GM23338 (cell line): ENCODE measurements at regions not wholly inside any gene's neighbourhood (a gene's known extent, or its start where the extent isn't known, plus 50 kb on each side); places are given as distances from the start of the nearest gene placed in this dataset.

ENCODE experiments used
- ATAC-seq: fragments of 200-7000 bp; cut with Tn5 transposase; 3 replicates; pipeline ENCODE4 v1.9.1; 2020
- DNase-seq: peaks from one replicate; pipeline ENCODE4 v3.0.0-alpha.2; 2015; ENCODE audit warnings: low spot score
- H2AFZ ChIP-seq: fragments of 200-600 bp; sonication (generic); 2 replicates; pipeline ENCODE4 v1.8.0; 2016; ENCODE audit warnings: antibody characterized with exemption, mild to moderate bottlenecking, moderate library complexity
- H3F3A ChIP-seq: fragments of 200-600 bp; sonication (generic); replicated peaks from 2 replicates; pipeline ENCODE4 v1.8.0; 2017; ENCODE audit warnings: antibody characterized with exemption, mixed run types, low read depth
- H3K27ac ChIP-seq: fragments of 200-600 bp; sonication (generic); 2 replicates; pipeline ENCODE4 v1.6.1; 2016; ENCODE audit warnings: low read depth
- H3K27me3 ChIP-seq: fragments of 200-600 bp; sonication (generic); 2 replicates; pipeline ENCODE4 v1.8.0; 2016; ENCODE audit warnings: mild to moderate bottlenecking, mixed run types, moderate library complexity; ENCODE audit not compliant: insufficient read depth
- H3K36me3 ChIP-seq: fragments of 200-600 bp; sonication (generic); 2 replicates; pipeline ENCODE4 v1.8.0; 2016; ENCODE audit warnings: mild to moderate bottlenecking; ENCODE audit not compliant: insufficient read depth
- H3K4me1 ChIP-seq: fragments of 200-600 bp; sonication (generic); 2 replicates; pipeline ENCODE4 v1.8.0; 2016; ENCODE audit warnings: mild to moderate bottlenecking, moderate library complexity; ENCODE audit not compliant: insufficient read depth
- H3K4me2 ChIP-seq: fragments of 200-600 bp; sonication (generic); 2 replicates; pipeline ENCODE4 v1.7.1; 2017; ENCODE audit warnings: mixed run types
- H3K4me3 ChIP-seq: fragments of 200-600 bp; sonication (generic); 2 replicates; pipeline ENCODE4 v1.6.1; 2016; ENCODE audit warnings: mixed run types
- H3K79me2 ChIP-seq: fragments of 200-600 bp; sonication (generic); replicated peaks from 2 replicates; pipeline ENCODE4 v1.8.0; 2017; ENCODE audit warnings: mild to moderate bottlenecking; ENCODE audit not compliant: insufficient read depth
- H3K9me2 ChIP-seq: fragments of 200-600 bp; sonication (generic); 2 replicates; pipeline ENCODE4 v1.8.0; 2017; ENCODE audit not compliant: insufficient read depth
- H4K20me1 ChIP-seq: fragments of 200-600 bp; sonication (generic); replicated peaks from 2 replicates; pipeline ENCODE4 v1.8.0; 2017; ENCODE audit warnings: mild to moderate bottlenecking; ENCODE audit not compliant: insufficient read depth
- H3K27ac Mint-ChIP-seq: 2 replicates; pipeline ENCODE4 v1.8.0; 2020; ENCODE audit warnings: inconsistent platforms, mild to moderate bottlenecking, moderate library complexity, mixed read lengths
- H3K27me3 Mint-ChIP-seq: 3 replicates; pipeline ENCODE4 v1.8.0; 2022; ENCODE audit warnings: low read depth, mild to moderate bottlenecking, moderate library complexity, mixed read lengths, inconsistent platforms; ENCODE audit not compliant: insufficient read depth, poor library complexity
- H3K36me3 Mint-ChIP-seq: 3 replicates; pipeline ENCODE4 v1.8.0; 2021; ENCODE audit warnings: low read depth, mild to moderate bottlenecking, inconsistent platforms, moderate library complexity, mixed read lengths
- H3K4me1 Mint-ChIP-seq: 3 replicates; pipeline ENCODE4 v1.8.0; 2020; ENCODE audit warnings: mild to moderate bottlenecking, inconsistent platforms, mixed read lengths
- H3K4me3 Mint-ChIP-seq: 3 replicates; pipeline ENCODE4 v1.8.0; 2021; ENCODE audit warnings: moderate library complexity, mild to moderate bottlenecking, inconsistent platforms, mixed read lengths
- H3K9me3 Mint-ChIP-seq: 3 replicates; pipeline ENCODE4 v1.8.0; 2020; ENCODE audit warnings: moderate library complexity, mild to moderate bottlenecking, inconsistent platforms, mixed read lengths
- CREB1 ChIP-seq: fragments of 250-450 bp; sonication (Bioruptor Pico); IDR thresholded peaks from 2 replicates; pipeline ENCODE4 v1.5.0; 2020; ENCODE audit warnings: low read depth, mild to moderate bottlenecking, moderate library complexity
- EZH2 ChIP-seq: fragments of 200-600 bp; sonication (generic); IDR thresholded peaks from one replicate; pipeline ENCODE4 v1.8.0; 2017; ENCODE audit warnings: antibody characterized with exemption, mild to moderate bottlenecking, low read depth; ENCODE audit not compliant: unreplicated experiment
- EZH2phosphoT487 ChIP-seq: fragments of 200-600 bp; sonication (generic); IDR thresholded peaks from one replicate; pipeline ENCODE4 v1.8.1; 2018; ENCODE audit warnings: antibody characterized with exemption; ENCODE audit not compliant: unreplicated experiment
- JUNB ChIP-seq: IDR thresholded peaks from one replicate; pipeline ENCODE4 v1.6.1; 2016; ENCODE audit warnings: antibody characterized with exemption; ENCODE audit not compliant: unreplicated experiment
- NANOG ChIP-seq: IDR thresholded peaks from 2 replicates; pipeline ENCODE4 v1.6.1; 2016; ENCODE audit warnings: antibody characterized with exemption, borderline replicate concordance
- POLR2AphosphoS5 ChIP-seq: IDR thresholded peaks from 2 replicates; pipeline ENCODE4 v1.6.1; 2016; ENCODE audit warnings: antibody characterized with exemption, low read depth
- STAT1 ChIP-seq: IDR thresholded peaks from one replicate; pipeline ENCODE4 v1.6.1; 2016; ENCODE audit warnings: antibody characterized with exemption; ENCODE audit not compliant: unreplicated experiment
- ZNF114 ChIP-seq: fragments of 250-450 bp; sonication (Bioruptor Pico); IDR thresholded peaks from 2 replicates; pipeline ENCODE4 v1.5.0; 2020; ENCODE audit warnings: mild to moderate bottlenecking, moderate library complexity
- ZNF331 ChIP-seq: fragments of 250-450 bp; sonication (Bioruptor Pico); IDR thresholded peaks from 2 replicates; pipeline ENCODE4 v1.5.0; 2020; ENCODE audit warnings: low read depth, mild to moderate bottlenecking, moderate library complexity
- TF ChIP-seq, protein P1 (sequence below), 2 experiments: fragments of 200-600 bp in 1 of 2; sonication (generic) in 1 of 2; conservative IDR thresholded peaks; 2 replicates each; pipeline versions ENCODE4 v1.5.1 to v1.6.1; 2016 to 2017; ENCODE audit warnings: antibody characterized with exemption in 2 of 2, low read depth in 2 of 2, mild to moderate bottlenecking in 2 of 2, moderate library complexity in 1 of 2
- TF ChIP-seq, protein P2 (sequence below): IDR thresholded peaks from one replicate; pipeline ENCODE4 v1.6.1; 2018; ENCODE audit warnings: antibody characterized with exemption; ENCODE audit not compliant: unreplicated experiment
- TF ChIP-seq, protein P3 (sequence below): fragments of 250-450 bp; sonication (Bioruptor Pico); IDR thresholded peaks from 2 replicates; pipeline ENCODE4 v1.5.0; 2020; ENCODE audit warnings: mild to moderate bottlenecking, moderate library complexity
- TF ChIP-seq, protein P4 (sequence below): IDR thresholded peaks from 2 replicates; pipeline ENCODE4 v1.6.1; 2016; ENCODE audit warnings: antibody characterized with exemption

DNA sequence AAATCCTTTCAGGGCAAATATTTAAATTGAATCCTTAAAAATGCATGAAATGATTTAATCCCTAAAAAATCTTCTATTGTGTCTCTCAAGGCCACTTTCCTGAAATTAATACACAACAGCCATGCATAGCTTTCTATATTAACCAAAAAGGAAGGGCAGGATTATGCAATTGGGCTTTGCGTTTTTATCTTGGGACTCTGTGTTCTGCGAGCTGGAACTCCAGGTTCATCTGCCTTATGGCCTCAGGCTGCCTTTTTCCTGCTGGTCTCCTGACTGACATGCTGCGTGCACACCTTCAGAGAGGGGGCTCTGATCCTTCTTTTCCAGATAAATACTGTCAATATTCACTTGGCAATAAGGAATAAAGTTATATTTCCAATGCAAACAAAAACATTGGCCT lies 141.7 kb upstream of the GRIA4 start:
- TF ChIP-seq ZNF114 (CRISPR knock-in tag) (no peak), STAT1 (no peak), NANOG (no peak), POLR2AphosphoS5 (no peak), ZNF331 (CRISPR knock-in tag) (no peak), CREB1 (CRISPR knock-in tag) (no peak), EZH2 (no peak), EZH2phosphoT487 (no peak), JUNB (no peak)
- TF ChIP-seq, protein P1, sequence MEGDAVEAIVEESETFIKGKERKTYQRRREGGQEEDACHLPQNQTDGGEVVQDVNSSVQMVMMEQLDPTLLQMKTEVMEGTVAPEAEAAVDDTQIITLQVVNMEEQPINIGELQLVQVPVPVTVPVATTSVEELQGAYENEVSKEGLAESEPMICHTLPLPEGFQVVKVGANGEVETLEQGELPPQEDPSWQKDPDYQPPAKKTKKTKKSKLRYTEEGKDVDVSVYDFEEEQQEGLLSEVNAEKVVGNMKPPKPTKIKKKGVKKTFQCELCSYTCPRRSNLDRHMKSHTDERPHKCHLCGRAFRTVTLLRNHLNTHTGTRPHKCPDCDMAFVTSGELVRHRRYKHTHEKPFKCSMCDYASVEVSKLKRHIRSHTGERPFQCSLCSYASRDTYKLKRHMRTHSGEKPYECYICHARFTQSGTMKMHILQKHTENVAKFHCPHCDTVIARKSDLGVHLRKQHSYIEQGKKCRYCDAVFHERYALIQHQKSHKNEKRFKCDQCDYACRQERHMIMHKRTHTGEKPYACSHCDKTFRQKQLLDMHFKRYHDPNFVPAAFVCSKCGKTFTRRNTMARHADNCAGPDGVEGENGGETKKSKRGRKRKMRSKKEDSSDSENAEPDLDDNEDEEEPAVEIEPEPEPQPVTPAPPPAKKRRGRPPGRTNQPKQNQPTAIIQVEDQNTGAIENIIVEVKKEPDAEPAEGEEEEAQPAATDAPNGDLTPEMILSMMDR (conservative IDR thresholded peaks at IDR 0.05; ENCODE audit: low read depth in 2 of 2): no peak
- TF ChIP-seq, protein P2, sequence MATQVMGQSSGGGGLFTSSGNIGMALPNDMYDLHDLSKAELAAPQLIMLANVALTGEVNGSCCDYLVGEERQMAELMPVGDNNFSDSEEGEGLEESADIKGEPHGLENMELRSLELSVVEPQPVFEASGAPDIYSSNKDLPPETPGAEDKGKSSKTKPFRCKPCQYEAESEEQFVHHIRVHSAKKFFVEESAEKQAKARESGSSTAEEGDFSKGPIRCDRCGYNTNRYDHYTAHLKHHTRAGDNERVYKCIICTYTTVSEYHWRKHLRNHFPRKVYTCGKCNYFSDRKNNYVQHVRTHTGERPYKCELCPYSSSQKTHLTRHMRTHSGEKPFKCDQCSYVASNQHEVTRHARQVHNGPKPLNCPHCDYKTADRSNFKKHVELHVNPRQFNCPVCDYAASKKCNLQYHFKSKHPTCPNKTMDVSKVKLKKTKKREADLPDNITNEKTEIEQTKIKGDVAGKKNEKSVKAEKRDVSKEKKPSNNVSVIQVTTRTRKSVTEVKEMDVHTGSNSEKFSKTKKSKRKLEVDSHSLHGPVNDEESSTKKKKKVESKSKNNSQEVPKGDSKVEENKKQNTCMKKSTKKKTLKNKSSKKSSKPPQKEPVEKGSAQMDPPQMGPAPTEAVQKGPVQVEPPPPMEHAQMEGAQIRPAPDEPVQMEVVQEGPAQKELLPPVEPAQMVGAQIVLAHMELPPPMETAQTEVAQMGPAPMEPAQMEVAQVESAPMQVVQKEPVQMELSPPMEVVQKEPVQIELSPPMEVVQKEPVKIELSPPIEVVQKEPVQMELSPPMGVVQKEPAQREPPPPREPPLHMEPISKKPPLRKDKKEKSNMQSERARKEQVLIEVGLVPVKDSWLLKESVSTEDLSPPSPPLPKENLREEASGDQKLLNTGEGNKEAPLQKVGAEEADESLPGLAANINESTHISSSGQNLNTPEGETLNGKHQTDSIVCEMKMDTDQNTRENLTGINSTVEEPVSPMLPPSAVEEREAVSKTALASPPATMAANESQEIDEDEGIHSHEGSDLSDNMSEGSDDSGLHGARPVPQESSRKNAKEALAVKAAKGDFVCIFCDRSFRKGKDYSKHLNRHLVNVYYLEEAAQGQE: no peak
- TF ChIP-seq, protein P3, sequence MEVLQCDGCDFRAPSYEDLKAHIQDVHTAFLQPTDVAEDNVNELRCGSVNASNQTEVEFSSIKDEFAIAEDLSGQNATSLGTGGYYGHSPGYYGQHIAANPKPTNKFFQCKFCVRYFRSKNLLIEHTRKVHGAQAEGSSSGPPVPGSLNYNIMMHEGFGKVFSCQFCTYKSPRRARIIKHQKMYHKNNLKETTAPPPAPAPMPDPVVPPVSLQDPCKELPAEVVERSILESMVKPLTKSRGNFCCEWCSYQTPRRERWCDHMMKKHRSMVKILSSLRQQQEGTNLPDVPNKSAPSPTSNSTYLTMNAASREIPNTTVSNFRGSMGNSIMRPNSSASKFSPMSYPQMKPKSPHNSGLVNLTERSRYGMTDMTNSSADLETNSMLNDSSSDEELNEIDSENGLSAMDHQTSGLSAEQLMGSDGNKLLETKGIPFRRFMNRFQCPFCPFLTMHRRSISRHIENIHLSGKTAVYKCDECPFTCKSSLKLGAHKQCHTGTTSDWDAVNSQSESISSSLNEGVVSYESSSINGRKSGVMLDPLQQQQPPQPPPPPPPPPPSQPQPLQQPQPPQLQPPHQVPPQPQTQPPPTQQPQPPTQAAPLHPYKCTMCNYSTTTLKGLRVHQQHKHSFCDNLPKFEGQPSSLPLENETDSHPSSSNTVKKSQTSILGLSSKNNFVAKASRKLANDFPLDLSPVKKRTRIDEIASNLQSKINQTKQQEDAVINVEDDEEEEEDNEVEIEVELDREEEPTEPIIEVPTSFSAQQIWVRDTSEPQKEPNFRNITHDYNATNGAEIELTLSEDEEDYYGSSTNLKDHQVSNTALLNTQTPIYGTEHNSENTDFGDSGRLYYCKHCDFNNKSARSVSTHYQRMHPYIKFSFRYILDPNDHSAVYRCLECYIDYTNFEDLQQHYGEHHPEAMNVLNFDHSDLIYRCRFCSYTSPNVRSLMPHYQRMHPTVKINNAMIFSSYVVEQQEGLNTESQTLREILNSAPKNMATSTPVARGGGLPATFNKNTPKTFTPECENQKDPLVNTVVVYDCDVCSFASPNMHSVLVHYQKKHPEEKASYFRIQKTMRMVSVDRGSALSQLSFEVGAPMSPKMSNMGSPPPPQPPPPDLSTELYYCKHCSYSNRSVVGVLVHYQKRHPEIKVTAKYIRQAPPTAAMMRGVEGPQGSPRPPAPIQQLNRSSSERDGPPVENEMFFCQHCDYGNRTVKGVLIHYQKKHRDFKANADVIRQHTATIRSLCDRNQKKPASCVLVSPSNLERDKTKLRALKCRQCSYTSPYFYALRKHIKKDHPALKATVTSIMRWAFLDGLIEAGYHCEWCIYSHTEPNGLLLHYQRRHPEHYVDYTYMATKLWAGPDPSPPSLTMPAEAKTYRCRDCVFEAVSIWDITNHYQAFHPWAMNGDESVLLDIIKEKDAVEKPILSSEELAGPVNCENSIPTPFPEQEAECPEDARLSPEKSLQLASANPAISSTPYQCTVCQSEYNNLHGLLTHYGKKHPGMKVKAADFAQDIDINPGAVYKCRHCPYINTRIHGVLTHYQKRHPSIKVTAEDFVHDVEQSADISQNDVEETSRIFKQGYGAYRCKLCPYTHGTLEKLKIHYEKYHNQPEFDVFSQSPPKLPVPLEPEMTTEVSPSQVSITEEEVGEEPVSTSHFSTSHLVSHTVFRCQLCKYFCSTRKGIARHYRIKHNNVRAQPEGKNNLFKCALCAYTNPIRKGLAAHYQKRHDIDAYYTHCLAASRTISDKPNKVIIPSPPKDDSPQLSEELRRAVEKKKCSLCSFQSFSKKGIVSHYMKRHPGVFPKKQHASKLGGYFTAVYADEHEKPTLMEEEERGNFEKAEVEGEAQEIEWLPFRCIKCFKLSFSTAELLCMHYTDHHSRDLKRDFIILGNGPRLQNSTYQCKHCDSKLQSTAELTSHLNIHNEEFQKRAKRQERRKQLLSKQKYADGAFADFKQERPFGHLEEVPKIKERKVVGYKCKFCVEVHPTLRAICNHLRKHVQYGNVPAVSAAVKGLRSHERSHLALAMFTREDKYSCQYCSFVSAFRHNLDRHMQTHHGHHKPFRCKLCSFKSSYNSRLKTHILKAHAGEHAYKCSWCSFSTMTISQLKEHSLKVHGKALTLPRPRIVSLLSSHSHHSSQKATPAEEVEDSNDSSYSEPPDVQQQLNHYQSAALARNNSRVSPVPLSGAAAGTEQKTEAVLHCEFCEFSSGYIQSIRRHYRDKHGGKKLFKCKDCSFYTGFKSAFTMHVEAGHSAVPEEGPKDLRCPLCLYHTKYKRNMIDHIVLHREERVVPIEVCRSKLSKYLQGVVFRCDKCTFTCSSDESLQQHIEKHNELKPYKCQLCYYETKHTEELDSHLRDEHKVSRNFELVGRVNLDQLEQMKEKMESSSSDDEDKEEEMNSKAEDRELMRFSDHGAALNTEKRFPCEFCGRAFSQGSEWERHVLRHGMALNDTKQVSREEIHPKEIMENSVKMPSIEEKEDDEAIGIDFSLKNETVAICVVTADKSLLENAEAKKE (CRISPR knock-in tag): no peak
- TF ChIP-seq, protein P4, sequence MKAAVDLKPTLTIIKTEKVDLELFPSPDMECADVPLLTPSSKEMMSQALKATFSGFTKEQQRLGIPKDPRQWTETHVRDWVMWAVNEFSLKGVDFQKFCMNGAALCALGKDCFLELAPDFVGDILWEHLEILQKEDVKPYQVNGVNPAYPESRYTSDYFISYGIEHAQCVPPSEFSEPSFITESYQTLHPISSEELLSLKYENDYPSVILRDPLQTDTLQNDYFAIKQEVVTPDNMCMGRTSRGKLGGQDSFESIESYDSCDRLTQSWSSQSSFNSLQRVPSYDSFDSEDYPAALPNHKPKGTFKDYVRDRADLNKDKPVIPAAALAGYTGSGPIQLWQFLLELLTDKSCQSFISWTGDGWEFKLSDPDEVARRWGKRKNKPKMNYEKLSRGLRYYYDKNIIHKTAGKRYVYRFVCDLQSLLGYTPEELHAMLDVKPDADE: no peak
- Mint-ChIP-seq H3K4me1 (no peaks in the 10 kb centered on the region), H3K4me3 (no peak overlapping the region), H3K27ac (no peak overlapping the region), H3K36me3 (no peaks in the 10 kb centered on the region), H3K9me3 (no peaks in the 10 kb centered on the region), H3K27me3 (no peaks in the 10 kb centered on the region)
- ATAC-seq (no peak), DNase-seq (no peak)
- H3K79me2 ChIP-seq: no peaks in the 10 kb centered on the region
- no peaks in the 10 kb centered on the region for H3K4me1 ChIP-seq
- no peak overlapping the region for H3K4me3 ChIP-seq
- H3F3A ChIP-seq: no peaks in the 10 kb centered on the region
- H3K27me3 ChIP-seq: no peaks in the 10 kb centered on the region
- no peak overlapping the region for H2AFZ ChIP-seq
- H3K27ac ChIP-seq: no peak overlapping the region
- no peaks in the 10 kb centered on the region for H3K36me3 ChIP-seq
- H3K4me2 ChIP-seq: no peak overlapping the region
- H3K9me2 ChIP-seq: no peaks in the 10 kb centered on the region
- no peaks in the 10 kb centered on the region for H4K20me1 ChIP-seq
